HCT116 (cell line): ENCODE measurements at regions not wholly inside any gene's neighbourhood (a gene's known extent, or its start where the extent isn't known, plus 50 kb on each side); places are given as distances from the start of the nearest gene placed in this dataset.

Experiments used
- ATAC-seq: fragments of 200-7000 bp; cut with Tn5 transposase; 2 replicates; pipeline ENCODE4 v1.9.1; 2020; ENCODE audit warnings: mild to moderate bottlenecking, moderate library complexity
- BruUV-seq: library from RNA; stranded (reverse); fragments of 400-500 nt; replicated peaks from 2 replicates; lab custom pipeline; 2021; lab: Mats Ljungman, UMichigan
- CTCF ChIA-PET: fragments of 300-600 bp; sonication (Branson Sonifier 250); formaldehyde crosslinking; loops from one replicate; lab custom pipeline; 2021; ENCODE audit warnings: antibody characterized with exemption; lab: Charles Lee
- POLR2A ChIA-PET: fragments of 300-600, 350-600 bp; sonication (Branson Sonifier 250); formaldehyde crosslinking; loops from one replicate; lab custom pipeline; 2021; ENCODE audit warnings: antibody characterized with exemption; lab: Charles Lee
- RAD21 ChIA-PET, 2 experiments: fragments of 300-600 bp; sonication (Branson Sonifier 250); formaldehyde crosslinking; loops; one replicate each; lab custom pipeline; 2023; ENCODE audit warnings: low total read pairs in 2 of 2; ENCODE audit not compliant: uncharacterized antibody in 2 of 2, unreplicated experiment in 2 of 2, low non-redundant PET in 1 of 2; lab: Charles Lee
- DNase-seq: peaks from one replicate; pipeline ENCODE4 v3.0.0-alpha.2; 2010; ENCODE audit warnings: low read depth, low spot score
- H2AFZ ChIP-seq: fragments of 200-600 bp; shearing (Covaris generic), sonication (generic); 2 replicates; pipeline ENCODE4 v1.6.1; 2017; ENCODE audit warnings: low read depth, mixed run types, mixed read lengths, antibody characterized with exemption, low read length; ENCODE audit not compliant: poor library complexity, severe bottlenecking
- H3K27ac ChIP-seq: 2 replicates; pipeline ENCODE4 v1.5.1; 2012; ENCODE audit warnings: low read depth, low read length
- H3K27me3 ChIP-seq: fragments of 200-600 bp; sonication (generic); 2 replicates; pipeline ENCODE4 v1.6.1; 2016; ENCODE audit warnings: mixed run types, low read length, mixed read lengths; ENCODE audit not compliant: insufficient read depth
- H3K36me3 ChIP-seq, 2 experiments: fragments of 200-500 bp in 1 of 2; fragments of 200-600 bp in 1 of 2; sonication (Bioruptor generic) in 1 of 2; sonication (generic) in 1 of 2; 2 replicates each; pipeline versions ENCODE4 v1.5.1 to v1.6.1; 2014 to 2016; ENCODE audit warnings: low read length in 2 of 2, inconsistent platforms in 1 of 2, mixed read lengths in 1 of 2, mixed run types in 1 of 2; ENCODE audit not compliant: insufficient read depth in 2 of 2, control insufficient read depth in 1 of 2
- H3K4me1 ChIP-seq, 2 experiments: fragments of 200-600 bp in 1 of 2; sonication (generic) in 1 of 2; 2 replicates each; pipeline versions ENCODE4 v1.5.1 to v1.6.1; 2012 to 2017; ENCODE audit warnings: low read length in 2 of 2, inconsistent platforms in 1 of 2, mild to moderate bottlenecking in 1 of 2, mixed read lengths in 1 of 2, mixed run types in 1 of 2, moderate library complexity in 1 of 2; ENCODE audit not compliant: insufficient read depth in 2 of 2, control insufficient read depth in 1 of 2
- H3K4me2 ChIP-seq: fragments of 200-600 bp; sonication (generic); 2 replicates; pipeline ENCODE4 v1.6.1; 2017; ENCODE audit warnings: mixed run types, low read length, mixed read lengths
- H3K4me3 ChIP-seq, 2 experiments: fragments of 200-600 bp in 1 of 2; sonication (generic) in 1 of 2; replicated peaks in 1 of 2; 2 replicates each; pipeline ENCODE4 v1.5.1; 2011 to 2016; ENCODE audit warnings: low read length in 2 of 2, control low read depth in 1 of 2, low read depth in 1 of 2, mild to moderate bottlenecking in 1 of 2, mixed read lengths in 1 of 2, mixed run types in 1 of 2
- H3K79me2 ChIP-seq: fragments of 200-600 bp; sonication (generic); 2 replicates; pipeline ENCODE4 v1.6.1; 2017; ENCODE audit warnings: mild to moderate bottlenecking, mixed run types, low read length, moderate library complexity, mixed read lengths; ENCODE audit not compliant: insufficient read depth
- H3K9ac ChIP-seq: fragments of 200-600 bp; sonication (generic); 2 replicates; pipeline ENCODE4 v1.6.1; 2016; ENCODE audit warnings: low read length, mixed read lengths
- H3K9me2 ChIP-seq: fragments of 200-600 bp; sonication (generic), shearing (Covaris generic); 2 replicates; pipeline ENCODE4 v1.6.1; 2017; ENCODE audit warnings: mixed run types, mild to moderate bottlenecking, moderate library complexity; ENCODE audit not compliant: insufficient read depth
- H3K9me3 ChIP-seq, 2 experiments: fragments of 200-500 bp in 1 of 2; fragments of 200-600 bp in 1 of 2; sonication (Bioruptor generic) in 1 of 2; sonication (generic) in 1 of 2; 2 replicates each; pipeline ENCODE4 v1.6.1; 2014 to 2017; ENCODE audit warnings: low read length in 2 of 2, mixed read lengths in 2 of 2, inconsistent platforms in 1 of 2, low read depth in 1 of 2, mild to moderate bottlenecking in 1 of 2, mixed run types in 1 of 2, moderate library complexity in 1 of 2; ENCODE audit not compliant: control insufficient read depth in 1 of 2, insufficient read depth in 1 of 2
- H4K20me1 ChIP-seq: fragments of 200-600 bp; sonication (generic), shearing (Covaris generic); 2 replicates; pipeline ENCODE4 v1.6.1; 2017; ENCODE audit warnings: mixed run types, mild to moderate bottlenecking, moderate library complexity; ENCODE audit not compliant: insufficient read depth
- CBX3 ChIP-seq: IDR thresholded peaks from 2 replicates; pipeline ENCODE4 v1.6.1; 2012; ENCODE audit warnings: low read depth
- CEBPB ChIP-seq: IDR thresholded peaks from 2 replicates; pipeline ENCODE4 v1.6.1; 2012; ENCODE audit warnings: low read depth
- ELF1 ChIP-seq: IDR thresholded peaks from 2 replicates; pipeline ENCODE4 v1.6.1; 2012; ENCODE audit warnings: low read depth, borderline replicate concordance
- EZH2 ChIP-seq: fragments of 200-600 bp; sonication (generic); IDR thresholded peaks from 2 replicates; pipeline ENCODE4 v1.6.1; 2017; ENCODE audit warnings: antibody characterized with exemption, mixed run types
- EZH2phosphoT487 ChIP-seq: fragments of 200-600 bp; IDR thresholded peaks from 2 replicates; pipeline ENCODE4 v1.6.1; 2018; ENCODE audit warnings: antibody characterized with exemption, borderline replicate concordance
- JUND ChIP-seq: IDR thresholded peaks from 2 replicates; pipeline ENCODE4 v1.6.1; 2012
- POLR2AphosphoS5 ChIP-seq: IDR thresholded peaks from 2 replicates; pipeline ENCODE4 v1.6.1; 2011; ENCODE audit warnings: mild to moderate bottlenecking, low read depth, low read length, moderate library complexity
- RAD21 ChIP-seq: IDR thresholded peaks from 2 replicates; pipeline ENCODE4 v1.6.1; 2012; ENCODE audit warnings: low read depth, mild to moderate bottlenecking
- SP1 ChIP-seq: IDR thresholded peaks from 2 replicates; pipeline ENCODE4 v1.6.1; 2012; ENCODE audit warnings: low read depth
- ZBTB33 ChIP-seq: IDR thresholded peaks from 2 replicates; pipeline ENCODE4 v1.6.1; 2011; ENCODE audit warnings: mild to moderate bottlenecking, low read length, moderate library complexity; ENCODE audit not compliant: insufficient replicate concordance; ENCODE audit errors: extremely low read depth
- ZNF274 ChIP-seq: fragments of 200-500 bp; sonication (Bioruptor generic); IDR thresholded peaks from 2 replicates; pipeline ENCODE4 v1.6.1; 2014; ENCODE audit warnings: mild to moderate bottlenecking, low read depth, low read length, inconsistent platforms
- intact Hi-C: fragments of 100-400 bp; cut with micrococcal nuclease; formaldehyde crosslinking; loops from 2 replicates; pipeline ENCODE4 v1.10.0; 2022
- TF ChIP-seq, protein P1 (sequence below): IDR thresholded peaks from 2 replicates; pipeline ENCODE4 v1.6.1; 2012
- TF ChIP-seq, protein P2 (sequence below): IDR thresholded peaks from 2 replicates; pipeline ENCODE4 v1.6.1; 2012; ENCODE audit warnings: low read depth

DNA sequence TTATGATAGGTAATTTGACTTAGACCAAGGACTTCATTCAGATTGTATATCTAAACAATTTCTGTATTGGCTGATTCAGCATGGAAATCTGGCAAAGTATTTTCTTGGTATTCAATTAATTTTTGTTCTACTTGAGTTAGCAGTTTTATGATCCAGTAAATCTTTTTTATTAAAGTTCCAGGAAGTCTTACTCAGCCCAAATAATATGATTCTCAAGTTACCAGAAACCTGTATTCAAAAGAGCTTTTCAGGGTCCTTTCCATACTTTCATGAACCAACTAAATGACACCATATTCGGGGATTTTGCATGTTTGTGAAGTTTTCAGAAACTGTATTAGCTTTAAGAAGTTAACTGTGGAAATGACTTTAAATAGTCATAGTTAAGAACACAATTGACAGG is 662.6 kb downstream of the LRFN5 start (continued):
- TF ChIP-seq, protein P1, sequence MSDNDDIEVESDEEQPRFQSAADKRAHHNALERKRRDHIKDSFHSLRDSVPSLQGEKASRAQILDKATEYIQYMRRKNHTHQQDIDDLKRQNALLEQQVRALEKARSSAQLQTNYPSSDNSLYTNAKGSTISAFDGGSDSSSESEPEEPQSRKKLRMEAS, result no peak
- no peak for TF ChIP-seq EZH2phosphoT487
- no peak for TF ChIP-seq CBX3
- no peak for TF ChIP-seq JUND
- no peak for TF ChIP-seq CEBPB
- no peak for TF ChIP-seq EZH2
- no peak for TF ChIP-seq SP1
- TF ChIP-seq RAD21, result no peak
- TF ChIP-seq, all 23 proteins: peak for 0

GRCh38 chr14:42248131-42248530 is 641.5 kb downstream of the LRFN5 start:
- no peaks in the 10 kb centered on the region for H3K27me3 ChIP-seq
- RAD21 ChIA-PET, result no interaction called here
- no peaks in the 10 kb centered on the region for H3K9me3 ChIP-seq
- BruUV-seq, result no TSS peak
- DNase-seq (no peak), ATAC-seq (no peak)
- H3K27ac ChIP-seq, result no peak overlapping the region
- intact Hi-C loops, result no loop called here
- H3K79me2 ChIP-seq, result no peaks in the 10 kb centered on the region
- H3K4me3 ChIP-seq, result no peak overlapping the region
- H3K9me2 ChIP-seq, result no peaks in the 10 kb centered on the region
- TF ChIP-seq EZH2phosphoT487, result no peak
- TF ChIP-seq, protein P2, sequence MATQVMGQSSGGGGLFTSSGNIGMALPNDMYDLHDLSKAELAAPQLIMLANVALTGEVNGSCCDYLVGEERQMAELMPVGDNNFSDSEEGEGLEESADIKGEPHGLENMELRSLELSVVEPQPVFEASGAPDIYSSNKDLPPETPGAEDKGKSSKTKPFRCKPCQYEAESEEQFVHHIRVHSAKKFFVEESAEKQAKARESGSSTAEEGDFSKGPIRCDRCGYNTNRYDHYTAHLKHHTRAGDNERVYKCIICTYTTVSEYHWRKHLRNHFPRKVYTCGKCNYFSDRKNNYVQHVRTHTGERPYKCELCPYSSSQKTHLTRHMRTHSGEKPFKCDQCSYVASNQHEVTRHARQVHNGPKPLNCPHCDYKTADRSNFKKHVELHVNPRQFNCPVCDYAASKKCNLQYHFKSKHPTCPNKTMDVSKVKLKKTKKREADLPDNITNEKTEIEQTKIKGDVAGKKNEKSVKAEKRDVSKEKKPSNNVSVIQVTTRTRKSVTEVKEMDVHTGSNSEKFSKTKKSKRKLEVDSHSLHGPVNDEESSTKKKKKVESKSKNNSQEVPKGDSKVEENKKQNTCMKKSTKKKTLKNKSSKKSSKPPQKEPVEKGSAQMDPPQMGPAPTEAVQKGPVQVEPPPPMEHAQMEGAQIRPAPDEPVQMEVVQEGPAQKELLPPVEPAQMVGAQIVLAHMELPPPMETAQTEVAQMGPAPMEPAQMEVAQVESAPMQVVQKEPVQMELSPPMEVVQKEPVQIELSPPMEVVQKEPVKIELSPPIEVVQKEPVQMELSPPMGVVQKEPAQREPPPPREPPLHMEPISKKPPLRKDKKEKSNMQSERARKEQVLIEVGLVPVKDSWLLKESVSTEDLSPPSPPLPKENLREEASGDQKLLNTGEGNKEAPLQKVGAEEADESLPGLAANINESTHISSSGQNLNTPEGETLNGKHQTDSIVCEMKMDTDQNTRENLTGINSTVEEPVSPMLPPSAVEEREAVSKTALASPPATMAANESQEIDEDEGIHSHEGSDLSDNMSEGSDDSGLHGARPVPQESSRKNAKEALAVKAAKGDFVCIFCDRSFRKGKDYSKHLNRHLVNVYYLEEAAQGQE, result no peak
- no peak for TF ChIP-seq ZBTB33
- TF ChIP-seq CEBPB, result no peak
- TF ChIP-seq ELF1, result no peak
- no peak for TF ChIP-seq POLR2AphosphoS5
- TF ChIP-seq ZNF274, result no peak
- no peak for TF ChIP-seq SP1
- TF ChIP-seq RAD21, result no peak
- TF ChIP-seq, protein P1, result no peak
- no peak for TF ChIP-seq CBX3
- TF ChIP-seq EZH2, result no peak
- no peaks in the 10 kb centered on the region for H3K4me1 ChIP-seq
- POLR2A ChIA-PET, result no interaction called here
- no peak overlapping the region for H3K4me2 ChIP-seq
- H3K9ac ChIP-seq, result no peak overlapping the region
- no peaks in the 10 kb centered on the region for H3K36me3 ChIP-seq
- no peak overlapping the region for H2AFZ ChIP-seq
- no peaks in the 10 kb centered on the region for H4K20me1 ChIP-seq
- CTCF ChIA-PET, result no interaction called here
